CD14-positive monocyte (primary cell): ENCODE measurements at regions not wholly inside any gene's neighbourhood (a gene's known extent, or its start where the extent isn't known, plus 50 kb on each side); places are given as distances from the start of the nearest gene placed in this dataset.

Source experiments
- DNase-seq, 3 donors: peaks; one replicate each; pipeline ENCODE4 v3.0.0-alpha.2; 2011 to 2022
- H2AFZ ChIP-seq: 2 replicates; pipeline ENCODE4 v1.6.0; 2012; ENCODE audit warnings: mild to moderate bottlenecking, low read depth, low read length, inconsistent platforms; ENCODE audit not compliant: insufficient read depth, poor library complexity, severe bottlenecking
- H3K27ac ChIP-seq, 2 donors: 1 replicate in 1 of 2; 2 replicates in 1 of 2; pipeline ENCODE4 v1.5.1; 2012 to 2013; ENCODE audit warnings: low read length in 2 of 2, control low read depth in 1 of 2, inconsistent platforms in 1 of 2, low read depth in 1 of 2, mild to moderate bottlenecking in 1 of 2
- H3K27me3 ChIP-seq, 2 donors: one replicate each; pipeline versions ENCODE4 v1.6.0 to v1.6.1; 2011 to 2013; ENCODE audit warnings: low read length in 2 of 2; ENCODE audit not compliant: control insufficient read depth in 2 of 2, insufficient read depth in 2 of 2
- H3K36me3 ChIP-seq, 2 donors: replicated peaks in 1 of 2; 1 replicate in 1 of 2; 2 replicates in 1 of 2; pipeline versions ENCODE4 v1.5.1 to v1.6.1; 2012 to 2013; ENCODE audit warnings: low read length in 2 of 2, control low read depth in 1 of 2, inconsistent platforms in 1 of 2, mild to moderate bottlenecking in 1 of 2; ENCODE audit not compliant: insufficient read depth in 2 of 2, control insufficient read depth in 1 of 2
- H3K4me1 ChIP-seq, 2 donors: 1 replicate in 1 of 2; 2 replicates in 1 of 2; pipeline versions ENCODE4 v1.5.1 to v1.6.1; 2012 to 2013; ENCODE audit warnings: low read length in 2 of 2, control low read depth in 1 of 2, inconsistent platforms in 1 of 2, mild to moderate bottlenecking in 1 of 2, moderate library complexity in 1 of 2; ENCODE audit not compliant: insufficient read depth in 2 of 2, control insufficient read depth in 1 of 2
- H3K4me2 ChIP-seq: replicated peaks from 2 replicates; pipeline ENCODE3; 2012; ENCODE audit warnings: low read length, moderate library complexity, mild to moderate bottlenecking; ENCODE audit not compliant: poor library complexity, severe bottlenecking; ENCODE audit errors: extremely low read depth
- H3K4me3 ChIP-seq, 3 experiments: fragments of 200-600 bp in 1 of 3; sonication (generic) in 1 of 3; replicated peaks in 1 of 3; 1 replicate in 2 of 3; 2 replicates in 1 of 3; pipeline ENCODE4 v1.5.1; 2011 to 2013; ENCODE audit warnings: low read length in 3 of 3, mild to moderate bottlenecking in 3 of 3, control low read depth in 2 of 3, low read depth in 2 of 3, inconsistent platforms in 1 of 3, moderate library complexity in 1 of 3
- H3K79me2 ChIP-seq: 2 replicates; pipeline ENCODE4 v1.6.0; 2012; ENCODE audit warnings: mild to moderate bottlenecking, control low read depth, inconsistent platforms, low read length, moderate library complexity; ENCODE audit not compliant: insufficient read depth
- H3K9ac ChIP-seq: 2 replicates; pipeline ENCODE4 v1.6.0; 2017; ENCODE audit warnings: low read length, mild to moderate bottlenecking; ENCODE audit not compliant: insufficient read depth, poor library complexity, severe bottlenecking
- H3K9me3 ChIP-seq, 2 donors: replicated peaks in 1 of 2; 1 replicate in 1 of 2; 2 replicates in 1 of 2; pipeline versions ENCODE4 v1.5.1 to v1.6.1; 2012 to 2013; ENCODE audit warnings: low read length in 2 of 2, control low read depth in 1 of 2; ENCODE audit not compliant: control insufficient read depth in 1 of 2, insufficient read depth in 1 of 2
- H4K20me1 ChIP-seq: 2 replicates; pipeline ENCODE4 v1.6.0; 2012; ENCODE audit warnings: mild to moderate bottlenecking, low read length, control low read depth, moderate library complexity; ENCODE audit not compliant: insufficient read depth
- H3K27ac Mint-ChIP-seq, 7 donors: one replicate each; pipeline ENCODE4 v1.8.0; 2020; ENCODE audit warnings: mild to moderate bottlenecking in 7 of 7, mixed read lengths in 7 of 7, moderate library complexity in 6 of 7, inconsistent platforms in 2 of 7
- H3K27me3 Mint-ChIP-seq, 3 donors: one replicate each; pipeline ENCODE4 v1.8.0; 2021 to 2022; ENCODE audit warnings: low read depth in 3 of 3, mild to moderate bottlenecking in 3 of 3, mixed read lengths in 3 of 3, moderate library complexity in 3 of 3, inconsistent platforms in 1 of 3
- H3K36me3 Mint-ChIP-seq, 2 donors: one replicate each; pipeline ENCODE4 v1.8.0; 2020; ENCODE audit warnings: mixed read lengths in 2 of 2, inconsistent platforms in 1 of 2, mild to moderate bottlenecking in 1 of 2
- H3K4me1 Mint-ChIP-seq: one replicate; pipeline ENCODE4 v1.8.0; 2020; ENCODE audit warnings: mild to moderate bottlenecking, mixed read lengths
- H3K4me3 Mint-ChIP-seq, 2 donors: one replicate each; pipeline ENCODE4 v1.8.0; 2020; ENCODE audit warnings: mild to moderate bottlenecking in 2 of 2, mixed read lengths in 2 of 2, moderate library complexity in 1 of 2
- H3K9me3 Mint-ChIP-seq, 7 donors: one replicate each; pipeline ENCODE4 v1.8.0; 2020 to 2022; ENCODE audit warnings: mixed read lengths in 7 of 7, mild to moderate bottlenecking in 6 of 7, moderate library complexity in 6 of 7, inconsistent platforms in 2 of 7
- CTCF ChIP-seq: fragments of 200-600 bp; IDR thresholded peaks from one replicate; pipeline ENCODE4 v1.8.0; 2022; ENCODE audit warnings: antibody characterized with exemption, mild to moderate bottlenecking
- WGBS: methylation state at CpG from one replicate; pipeline ENCODE4 v1.1.5; 2013; ENCODE audit warnings: missing lambda C conversion rate; ENCODE audit not compliant: insufficient coverage; 5-methylcytosine and 5-hydroxymethylcytosine counted together
- intact Hi-C, 2 donors: fragments of 100-400 bp; cut with micrococcal nuclease; formaldehyde crosslinking; loops; one replicate each; pipeline versions ENCODE4 v1.15.0 to v1.15.1; 2023

- WGBS, result 64% methylated on average over 1 of the region's 3 CpGs
- TF ChIP-seq CTCF, result no peak
- intact Hi-C loops, result no loop called here
Observed at GRCh38 chr7:121633186-121633585, 237.1 kb upstream of the FAM3C start.

GRCh38 chr7:121624958-121625357 lies 228.8 kb upstream of the FAM3C start:
- no peaks in the 10 kb centered on the region for H3K27me3 ChIP-seq
- Mint-ChIP-seq H3K27me3 (no peaks in the 10 kb centered on the region), H3K36me3 (no peaks in the 10 kb centered on the region), H3K4me1 (no peaks in the 10 kb centered on the region), H3K9me3 (peaks cover 0 to 2% (median 0%) of the 10 kb centered on the region in 7 donors), H3K27ac (no peak overlapping the region), H3K4me3 (no peak overlapping the region)
- no peak overlapping the region for H3K4me2 ChIP-seq
- DNase-seq, result no peak
- no peaks in the 10 kb centered on the region for H3K36me3 ChIP-seq
- H3K79me2 ChIP-seq, result no peaks in the 10 kb centered on the region
- no peaks in the 10 kb centered on the region for H4K20me1 ChIP-seq
- TF ChIP-seq CTCF, result no peak
- no peak overlapping the region for H3K4me3 ChIP-seq
- H3K4me1 ChIP-seq, result no peaks in the 10 kb centered on the region
- 100% methylated on average over 2 of the region's 3 CpGs for WGBS
- no peak overlapping the region for H3K27ac ChIP-seq
- no peak overlapping the region for H2AFZ ChIP-seq
- intact Hi-C loops, result no loop called here
- no peak overlapping the region for H3K9ac ChIP-seq
- H3K9me3 ChIP-seq, result no peaks in the 10 kb centered on the region

More at GRCh38 chr7:121633186-121633585, 237.1 kb upstream of the FAM3C start:
- H3K9me3 ChIP-seq, result no peaks in the 10 kb centered on the region
- no peak overlapping the region for H3K4me3 ChIP-seq
- no peaks in the 10 kb centered on the region for H3K4me1 Mint-ChIP-seq
- H3K4me1 ChIP-seq, result no peaks in the 10 kb centered on the region
- no peaks in the 10 kb centered on the region for H3K79me2 ChIP-seq
- DNase-seq, result no peak
- H3K4me3 Mint-ChIP-seq, result no peak overlapping the region
- H3K9ac ChIP-seq, result no peak overlapping the region
- no peaks in the 10 kb centered on the region for H4K20me1 ChIP-seq
- no peaks in the 10 kb centered on the region for H3K27me3 ChIP-seq
- no peak overlapping the region for H3K27ac Mint-ChIP-seq
- H3K27me3 Mint-ChIP-seq, result no peaks in the 10 kb centered on the region
- no peak overlapping the region for H3K4me2 ChIP-seq
- H3K36me3 ChIP-seq, result no peaks in the 10 kb centered on the region
- no peaks in the 10 kb centered on the region for H3K36me3 Mint-ChIP-seq
- H3K27ac ChIP-seq, result no peak overlapping the region
- peaks cover 0 to 6% (median 0%) of the 10 kb centered on the region in 7 donors for H3K9me3 Mint-ChIP-seq
- H2AFZ ChIP-seq, result no peak overlapping the region
